ENCODE measurements at regions not wholly inside any gene's neighbourhood (a gene's known extent, or its start where the extent isn't known, plus 50 kb on each side); places are given as distances from the start of the nearest gene placed in this dataset.

GRCh38 chr6:21829126-21829525, 235.6 kb downstream of the SOX4 start:
- TF ChIP-seq CTCF (IDR thresholded peaks at IDR 0.05; ENCODE audit: borderline replicate concordance, extremely low read depth, low read length, poor library complexity, severe bottlenecking): no peak
- no peak for TF ChIP-seq EZH2 (IDR thresholded peaks at IDR 0.05; ENCODE audit: borderline replicate concordance, low read depth, low read length, severe bottlenecking)
